PC-3 (cell line): ENCODE measurements at regions not wholly inside any gene's neighbourhood (a gene's known extent, or its start where the extent isn't known, plus 50 kb on each side); places are given as distances from the start of the nearest gene placed in this dataset.

ENCODE experiments used
- CTCF ChIP-seq: fragments of 300-600 bp; sonication (generic); conservative IDR thresholded peaks from 2 replicates; pipeline ENCODE4 v1.5.1; 2017; ENCODE audit warnings: antibody characterized with exemption, low read depth, mild to moderate bottlenecking, low read length
- EZH2 ChIP-seq: fragments of 300-600 bp; sonication (generic); IDR thresholded peaks from one replicate; pipeline ENCODE4 v1.6.1; 2017; ENCODE audit warnings: antibody characterized with exemption, mild to moderate bottlenecking, low read length; ENCODE audit not compliant: unreplicated experiment
- EZH2phosphoT487 ChIP-seq: fragments of 300-600 bp; sonication (generic); IDR thresholded peaks from 2 replicates; pipeline ENCODE4 v1.6.1; 2018; ENCODE audit warnings: mild to moderate bottlenecking, antibody characterized with exemption, low read length, borderline replicate concordance

DNA sequence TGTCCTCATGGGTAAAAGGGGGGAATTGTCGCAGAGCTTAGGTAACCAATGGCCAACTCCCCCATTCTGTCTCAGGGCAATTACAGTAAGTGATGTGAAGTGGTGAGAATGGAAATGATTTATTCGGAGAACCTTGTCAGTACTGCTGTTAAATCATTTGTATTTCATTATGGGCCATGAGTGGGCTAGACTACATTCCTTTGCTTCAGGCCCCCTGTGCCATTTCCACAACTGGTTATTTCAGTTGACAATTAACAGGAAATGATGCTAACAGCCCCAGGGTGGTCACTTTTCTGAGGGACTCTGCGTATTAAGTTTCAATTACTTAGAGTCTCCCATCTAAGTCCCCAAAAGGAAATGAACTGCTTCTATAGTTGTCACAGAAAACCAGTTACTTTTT, 653.7 kb downstream of the CCDC171 start:
- TF ChIP-seq CTCF: no peak
- no peak for TF ChIP-seq EZH2
- TF ChIP-seq EZH2phosphoT487: no peak
